Gastroesophageal sphincter (tissue), 3 donors: ENCODE measurements at regions not wholly inside any gene's neighbourhood (a gene's known extent, or its start where the extent isn't known, plus 50 kb on each side); places are given as distances from the start of the nearest gene placed in this dataset.

Experiments used
- CTCF ChIP-seq, 4 experiments: fragments of 200-600 bp in 2 of 4; fragments of 450-650 bp in 2 of 4; sonication (generic) in 1 of 4; IDR thresholded peaks; one replicate each; pipeline ENCODE4 v1.5.1; 2017 to 2019; ENCODE audit warnings: antibody characterized with exemption in 4 of 4, mild to moderate bottlenecking in 2 of 4, moderate library complexity in 2 of 4
- EP300 ChIP-seq: sonication (generic); formaldehyde crosslinking; IDR thresholded peaks from one replicate; pipeline ENCODE4 v1.6.1; 2017; ENCODE audit warnings: antibody characterized with exemption, mild to moderate bottlenecking

GRCh38 chr2:71742953-71743601 is 289.7 kb downstream of the DYSF start:
- TF ChIP-seq EP300 (no peak), CTCF (IDR thresholded peaks at IDR 0.05) (no peak)
